IMR-90 (cell line): ENCODE measurements at regions not wholly inside any gene's neighbourhood (a gene's known extent, or its start where the extent isn't known, plus 50 kb on each side); places are given as distances from the start of the nearest gene placed in this dataset.

Source experiments
- ATAC-seq: fragments of 200-7000 bp; cut with Tn5 transposase; 2 replicates; pipeline ENCODE4 v1.9.1; 2020; ENCODE audit warnings: low read depth, mild to moderate bottlenecking, moderate library complexity
- BruUV-seq: library from RNA; stranded (reverse); fragments of 400-500 nt; replicated peaks from 2 replicates; lab custom pipeline; 2021; lab: Mats Ljungman, UMichigan
- CTCF ChIA-PET: fragments of 300-600 bp; formaldehyde crosslinking; extraction: SDS; loops from one replicate; lab custom pipeline; 2021; ENCODE audit warnings: antibody characterized with exemption; lab: Yijun Ruan, JAX
- POLR2A ChIA-PET: fragments of 300-600 bp; sonication (Branson Sonifier 250); formaldehyde crosslinking; loops from one replicate; lab custom pipeline; 2022; ENCODE audit warnings: antibody characterized with exemption; ENCODE audit not compliant: unreplicated experiment; lab: Charles Lee
- DNase-seq: peaks from one replicate; pipeline ENCODE4 v3.0.0; 2013
- H2AFZ ChIP-seq: replicated peaks from 2 replicates; pipeline ENCODE3; 2013; ENCODE audit warnings: low read length, mild to moderate bottlenecking; ENCODE audit not compliant: poor library complexity
- H2AK5ac ChIP-seq: 2 replicates; pipeline ENCODE4 v1.6.1; 2013; ENCODE audit warnings: low read depth, low read length, inconsistent platforms
- H2AK9ac ChIP-seq: replicated peaks from 2 replicates; pipeline ENCODE3; 2013; ENCODE audit warnings: mild to moderate bottlenecking, low read depth, low read length, moderate library complexity; ENCODE audit not compliant: poor library complexity
- H2BK120ac ChIP-seq: 2 replicates; pipeline ENCODE4 v1.6.1; 2013; ENCODE audit warnings: low read depth, low read length, inconsistent platforms
- H2BK15ac ChIP-seq: 3 replicates; pipeline ENCODE4 v1.6.1; 2013; ENCODE audit warnings: low read depth, low read length, inconsistent platforms
- H2BK20ac ChIP-seq: 2 replicates; pipeline ENCODE4 v1.6.1; 2013; ENCODE audit warnings: low read depth, mild to moderate bottlenecking, inconsistent platforms, low read length, moderate library complexity
- H2BK5ac ChIP-seq: 2 replicates; pipeline ENCODE4 v1.6.1; 2013; ENCODE audit warnings: mild to moderate bottlenecking, low read depth, low read length, inconsistent platforms; ENCODE audit not compliant: poor library complexity, severe bottlenecking
- H3K14ac ChIP-seq: replicated peaks from 2 replicates; pipeline ENCODE4 v1.6.1; 2013; ENCODE audit warnings: low read depth, low read length, inconsistent platforms
- H3K18ac ChIP-seq: 2 replicates; pipeline ENCODE4 v1.6.1; 2013; ENCODE audit warnings: low read depth, low read length, control low read depth
- H3K23ac ChIP-seq: 2 replicates; pipeline ENCODE4 v1.6.1; 2013; ENCODE audit warnings: low read depth, low read length, inconsistent platforms
- H3K27ac ChIP-seq: 2 replicates; pipeline ENCODE4 v1.5.1; 2013; ENCODE audit warnings: mild to moderate bottlenecking, control low read depth, low read length; ENCODE audit not compliant: insufficient read depth
- H3K27me3 ChIP-seq: 2 replicates; pipeline ENCODE4 v1.6.1; 2013; ENCODE audit warnings: low read length; ENCODE audit not compliant: control insufficient read depth, insufficient read depth
- H3K36me3 ChIP-seq: 2 replicates; pipeline ENCODE4 v1.6.1; 2013; ENCODE audit warnings: low read length, mixed read lengths; ENCODE audit not compliant: control insufficient read depth, insufficient read depth
- H3K4ac ChIP-seq: 2 replicates; pipeline ENCODE4 v1.6.1; 2013; ENCODE audit warnings: low read depth, low read length, inconsistent platforms
- H3K4me1 ChIP-seq: 2 replicates; pipeline ENCODE4 v1.6.1; 2013; ENCODE audit warnings: low read length, mixed read lengths; ENCODE audit not compliant: control insufficient read depth, insufficient read depth
- H3K4me2 ChIP-seq: 2 replicates; pipeline ENCODE4 v1.6.1; 2013; ENCODE audit warnings: low read depth, mild to moderate bottlenecking, control low read depth, low read length, moderate library complexity
- H3K4me3 ChIP-seq: 2 replicates; pipeline ENCODE4 v1.5.1; 2013; ENCODE audit warnings: low read depth, mild to moderate bottlenecking, control low read depth, low read length, moderate library complexity; ENCODE audit not compliant: insufficient read depth
- H3K56ac ChIP-seq: 2 replicates; pipeline ENCODE4 v1.6.1; 2013; ENCODE audit warnings: low read length, inconsistent platforms; ENCODE audit not compliant: insufficient read depth; ENCODE audit errors: extremely low read depth
- H3K79me1 ChIP-seq, 2 experiments: 2 replicates each; pipeline ENCODE4 v1.6.1; 2013; ENCODE audit warnings: low read length in 2 of 2, inconsistent platforms in 1 of 2, low read depth in 1 of 2
- H3K9ac ChIP-seq: 2 replicates; pipeline ENCODE4 v1.6.1; 2013; ENCODE audit warnings: low read depth, low read length, control low read depth
- H3K9me1 ChIP-seq: 2 replicates; pipeline ENCODE4 v1.6.1; 2013; ENCODE audit warnings: low read length, inconsistent platforms; ENCODE audit not compliant: insufficient read depth
- H3K9me3 ChIP-seq: 2 replicates; pipeline ENCODE4 v1.6.1; 2013; ENCODE audit warnings: low read length; ENCODE audit not compliant: control insufficient read depth, insufficient read depth
- H4K20me1 ChIP-seq: 2 replicates; pipeline ENCODE4 v1.6.1; 2013; ENCODE audit warnings: low read length, inconsistent platforms; ENCODE audit not compliant: insufficient read depth
- H4K5ac ChIP-seq: 2 replicates; pipeline ENCODE4 v1.6.1; 2013; ENCODE audit warnings: mild to moderate bottlenecking, low read depth, low read length, control low read depth
- H4K8ac ChIP-seq, 2 experiments: 2 replicates each; pipeline ENCODE4 v1.6.1; 2013; ENCODE audit warnings: low read depth in 2 of 2, low read length in 2 of 2, control low read depth in 1 of 2, inconsistent platforms in 1 of 2
- H4K91ac ChIP-seq: 2 replicates; pipeline ENCODE4 v1.6.1; 2013; ENCODE audit warnings: low read depth, low read length, inconsistent platforms; ENCODE audit not compliant: insufficient read depth
- BHLHE40 ChIP-seq: fragments of 150-350 bp; IDR thresholded peaks from 2 replicates; pipeline ENCODE4 v1.6.1; 2016; ENCODE audit warnings: mild to moderate bottlenecking, low read depth, low read length
- CEBPB ChIP-seq: IDR thresholded peaks from 2 replicates; pipeline ENCODE4 v1.6.1; 2012; ENCODE audit warnings: low read depth, low read length, improper control_type of control experiment
- CTCF ChIP-seq: conservative IDR thresholded peaks from 2 replicates; pipeline ENCODE4 v1.5.1; 2012; ENCODE audit warnings: mild to moderate bottlenecking, low read depth, low read length, improper control_type of control experiment
- MXI1 ChIP-seq: IDR thresholded peaks from 2 replicates; pipeline ENCODE4 v1.6.1; 2012; ENCODE audit warnings: low read depth, mild to moderate bottlenecking, low read length, moderate library complexity, borderline replicate concordance
- POLR2A ChIP-seq: IDR thresholded peaks from 2 replicates; pipeline ENCODE4 v1.6.1; 2012; ENCODE audit warnings: mild to moderate bottlenecking, low read depth, low read length
- RAD21 ChIP-seq: IDR thresholded peaks from 2 replicates; pipeline ENCODE4 v1.6.1; 2012; ENCODE audit warnings: low read length, improper control_type of control experiment
- USF2 ChIP-seq: fragments of 150-350 bp; IDR thresholded peaks from 2 replicates; pipeline ENCODE4 v1.6.1; 2017; ENCODE audit warnings: mild to moderate bottlenecking, antibody characterized with exemption, low read length, low read depth
- WGBS, 2 experiments: methylation state at CpG; one replicate each; pipeline versions ENCODE4 v1.1.5 to v1.1.7; 2013; ENCODE audit warnings: missing lambda C conversion rate in 2 of 2; ENCODE audit not compliant: insufficient read length in 1 of 2; ENCODE audit errors: extremely low coverage in 2 of 2; 5-methylcytosine and 5-hydroxymethylcytosine counted together
- dilution Hi-C: fragments of 300-500 bp; cut with HindIII; formaldehyde crosslinking; loops from one replicate; pipeline ENCODE4 v1.14.3; 2018; ENCODE audit warnings: low sequenced_read_pairs; ENCODE audit not compliant: unreplicated experiment
- in situ Hi-C: fragments of 300-500 bp; cut with MboI; formaldehyde crosslinking; loops from 3 replicates; pipeline ENCODE4 v1.14.3; 2019; ENCODE audit warnings: low sequenced_read_pairs, inconsistent platforms, mixed read lengths
- intact Hi-C: fragments of 100-400 bp; cut with micrococcal nuclease; formaldehyde crosslinking; loops from 2 replicates; pipeline ENCODE4 v1.10.0; 2022

GRCh38 chr6:111979633-111980032 lies 74.3 kb upstream of the CCN6 start:
- H3K4me3 ChIP-seq: no peak overlapping the region
- H2BK20ac ChIP-seq: peak overlapping the region; percentile 11; the same call in 1 of the 2 replicates
- BruUV-seq: no TSS peak
- H3K27ac ChIP-seq: no peak overlapping the region
- peak overlapping the region; percentile 62; the same call in 2 of the 3 replicates for H2BK15ac ChIP-seq
- H4K91ac ChIP-seq: peak overlapping the region; percentile 8; the same call in 1 of the 2 replicates
- CTCF ChIA-PET: no interaction called here
- peak overlapping the region; percentile 29 for H3K4ac ChIP-seq
- dilution Hi-C loops (no loop called here), in situ Hi-C loops (no loop called here), intact Hi-C loops (no loop called here)
- 100% methylated on average over 1 of the region's 6 CpGs; no CpG with 5 or more reads in 1 of the 2 experiments for WGBS, 2 experiments
- H3K4me1 ChIP-seq: peaks cover 13% of the 10 kb centered on the region
- H2AK5ac ChIP-seq: peak overlapping the region; percentile 70
- peak overlapping the region; percentile 57 for H3K18ac ChIP-seq
- no peaks in the 10 kb centered on the region for H3K27me3 ChIP-seq
- peaks cover 9% of the 10 kb centered on the region for H3K9me1 ChIP-seq
- H3K4me2 ChIP-seq: no peak overlapping the region
- H3K56ac ChIP-seq: no peak overlapping the region
- peak overlapping the region; percentile 36; the same call in 1 of the 2 replicates for H3K23ac ChIP-seq
- H2BK120ac ChIP-seq: peak overlapping the region; percentile 45; the same call in 1 of the 2 replicates
- peak overlapping the region in 1 of 2 experiments; percentile 66; a peak in 2 of 4 replicates for H4K8ac ChIP-seq
- H2BK5ac ChIP-seq: peak overlapping the region; percentile 5
- peak overlapping the region; percentile 55 for H2AFZ ChIP-seq
- POLR2A ChIA-PET: no interaction called here
- peak overlapping the region; percentile 53 for H2AK9ac ChIP-seq
- no peak for DNase-seq
- peak overlapping the region; percentile 78 for H3K14ac ChIP-seq
- no peak overlapping the region for H3K9ac ChIP-seq
- no peak for ATAC-seq
- no peaks in the 10 kb centered on the region; a peak in 1 of 4 replicates for H3K79me1 ChIP-seq
- H4K20me1 ChIP-seq: no peaks in the 10 kb centered on the region
- TF ChIP-seq POLR2A (no peak), CEBPB (no peak), CTCF (no peak), USF2 (no peak), MXI1 (no peak), RAD21 (no peak), BHLHE40 (no peak)
- no peaks in the 10 kb centered on the region for H3K36me3 ChIP-seq
- no peaks in the 10 kb centered on the region for H3K9me3 ChIP-seq
- peak overlapping the region; percentile 6; the same call in 1 of the 2 replicates for H4K5ac ChIP-seq
